MM.1S (cell line): ENCODE measurements at regions not wholly inside any gene's neighbourhood (a gene's known extent, or its start where the extent isn't known, plus 50 kb on each side); places are given as distances from the start of the nearest gene placed in this dataset.

ENCODE experiments used
- DNase-seq: peaks from one replicate; pipeline ENCODE4 v3.0.0-alpha.2; 2015
- H2AFZ ChIP-seq: fragments of 300-600 bp; sonication (generic); 2 replicates; pipeline ENCODE4 v1.6.0; 2016; ENCODE audit warnings: antibody characterized with exemption, low read length
- H3F3A ChIP-seq: fragments of 300-600 bp; sonication (generic); 2 replicates; pipeline ENCODE4 v1.6.1; 2016; ENCODE audit warnings: mild to moderate bottlenecking, antibody characterized with exemption, low read length, moderate library complexity, mixed read lengths; ENCODE audit not compliant: insufficient read depth
- H3K27ac ChIP-seq: fragments of 300-600 bp; sonication (generic); 2 replicates; pipeline ENCODE4 v1.5.1; 2016; ENCODE audit warnings: mild to moderate bottlenecking, low read length
- H3K27me3 ChIP-seq: fragments of 300-600 bp; sonication (generic); replicated peaks from 2 replicates; pipeline ENCODE4 v1.6.0; 2016; ENCODE audit warnings: low read length; ENCODE audit not compliant: insufficient read depth
- H3K36me3 ChIP-seq: fragments of 300-600 bp; sonication (generic); replicated peaks from 2 replicates; pipeline ENCODE4 v1.6.1; 2016; ENCODE audit warnings: mild to moderate bottlenecking, low read length, mixed read lengths; ENCODE audit not compliant: insufficient read depth
- H3K4me1 ChIP-seq: fragments of 300-600 bp; sonication (generic); 2 replicates; pipeline ENCODE4 v1.6.1; 2016; ENCODE audit warnings: low read length, mixed read lengths
- H3K4me2 ChIP-seq: fragments of 300-600 bp; sonication (generic); 2 replicates; pipeline ENCODE4 v1.6.0; 2016; ENCODE audit warnings: low read depth, low read length
- H3K4me3 ChIP-seq: fragments of 300-600 bp; sonication (generic); 2 replicates; pipeline ENCODE4 v1.5.1; 2016; ENCODE audit warnings: low read length, mixed read lengths
- H3K79me2 ChIP-seq: fragments of 300-600 bp; sonication (generic); 2 replicates; pipeline ENCODE4 v1.6.1; 2016; ENCODE audit warnings: mixed run types, low read length, mixed read lengths
- H3K9ac ChIP-seq: fragments of 300-600 bp; sonication (generic); 2 replicates; pipeline ENCODE4 v1.6.1; 2016; ENCODE audit warnings: low read length, mixed read lengths
- H3K9me2 ChIP-seq: fragments of 300-600 bp; sonication (generic); replicated peaks from 2 replicates; pipeline ENCODE4 v1.6.1; 2016; ENCODE audit warnings: mild to moderate bottlenecking, low read length, mixed read lengths; ENCODE audit not compliant: insufficient read depth
- H3K9me3 ChIP-seq: fragments of 300-600 bp; sonication (generic); replicated peaks from 2 replicates; pipeline ENCODE4 v1.6.1; 2016; ENCODE audit warnings: mild to moderate bottlenecking, low read length, mixed read lengths; ENCODE audit not compliant: insufficient read depth
- H4K20me1 ChIP-seq: fragments of 300-600 bp; sonication (generic); 2 replicates; pipeline ENCODE4 v1.6.1; 2016; ENCODE audit warnings: mild to moderate bottlenecking, low read length, moderate library complexity, mixed read lengths; ENCODE audit not compliant: insufficient read depth
- EZH2 ChIP-seq: fragments of 300-600 bp; sonication (generic); optimal IDR thresholded peaks from 2 replicates; pipeline ENCODE3; 2017; ENCODE audit warnings: low read depth, mild to moderate bottlenecking, antibody characterized with exemption, low read length, mixed read lengths
- EZH2phosphoT487 ChIP-seq: fragments of 300-600 bp; sonication (generic); IDR thresholded peaks from 2 replicates; pipeline ENCODE4 v1.6.1; 2018; ENCODE audit warnings: antibody characterized with exemption, low read length
- TF ChIP-seq, protein P1 (sequence below): fragments of 300-600 bp; sonication (generic); IDR thresholded peaks from 2 replicates; pipeline ENCODE4 v1.5.1; 2016; ENCODE audit warnings: antibody characterized with exemption, low read length, mixed read lengths

DNA sequence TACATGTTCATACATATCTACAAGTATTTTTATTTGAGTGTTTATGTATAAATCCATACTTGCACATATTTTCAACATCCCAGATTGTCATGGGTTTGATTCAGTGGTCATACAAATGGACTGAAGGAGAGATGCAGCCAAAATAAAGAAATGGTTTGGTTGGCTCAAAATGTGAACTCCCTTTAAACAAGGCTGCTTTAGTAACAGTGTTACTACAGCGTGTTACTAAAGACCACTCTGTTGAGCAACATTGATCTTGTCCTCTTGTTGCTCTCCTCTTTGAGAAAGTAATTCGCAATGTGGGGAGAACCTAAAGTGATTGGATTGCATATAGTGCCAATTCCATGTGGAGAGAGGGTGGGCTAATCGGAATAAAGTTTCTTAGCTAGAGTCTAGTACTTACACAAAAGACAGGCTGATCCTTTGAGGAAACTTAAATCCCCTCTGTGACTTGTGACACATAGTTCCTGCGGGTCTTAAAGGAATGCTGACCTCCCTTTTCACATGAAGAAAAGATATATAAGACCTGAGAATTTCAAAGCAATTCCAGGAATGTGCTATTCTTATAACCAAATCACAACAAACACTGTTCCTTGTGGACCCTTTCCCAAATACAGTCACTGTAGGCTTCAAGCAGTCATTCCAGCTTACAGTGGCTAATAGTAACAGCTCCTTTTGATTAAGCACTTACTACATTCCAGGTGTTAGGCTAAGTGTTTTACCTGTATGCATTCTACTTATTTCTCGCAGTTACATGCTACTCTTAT lies 144.3 kb downstream of the FZD1 start:
- TF ChIP-seq, protein P1, sequence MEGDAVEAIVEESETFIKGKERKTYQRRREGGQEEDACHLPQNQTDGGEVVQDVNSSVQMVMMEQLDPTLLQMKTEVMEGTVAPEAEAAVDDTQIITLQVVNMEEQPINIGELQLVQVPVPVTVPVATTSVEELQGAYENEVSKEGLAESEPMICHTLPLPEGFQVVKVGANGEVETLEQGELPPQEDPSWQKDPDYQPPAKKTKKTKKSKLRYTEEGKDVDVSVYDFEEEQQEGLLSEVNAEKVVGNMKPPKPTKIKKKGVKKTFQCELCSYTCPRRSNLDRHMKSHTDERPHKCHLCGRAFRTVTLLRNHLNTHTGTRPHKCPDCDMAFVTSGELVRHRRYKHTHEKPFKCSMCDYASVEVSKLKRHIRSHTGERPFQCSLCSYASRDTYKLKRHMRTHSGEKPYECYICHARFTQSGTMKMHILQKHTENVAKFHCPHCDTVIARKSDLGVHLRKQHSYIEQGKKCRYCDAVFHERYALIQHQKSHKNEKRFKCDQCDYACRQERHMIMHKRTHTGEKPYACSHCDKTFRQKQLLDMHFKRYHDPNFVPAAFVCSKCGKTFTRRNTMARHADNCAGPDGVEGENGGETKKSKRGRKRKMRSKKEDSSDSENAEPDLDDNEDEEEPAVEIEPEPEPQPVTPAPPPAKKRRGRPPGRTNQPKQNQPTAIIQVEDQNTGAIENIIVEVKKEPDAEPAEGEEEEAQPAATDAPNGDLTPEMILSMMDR: no peak
- TF ChIP-seq EZH2phosphoT487: no peak
- TF ChIP-seq EZH2: no peak
- H2AFZ ChIP-seq: no peak overlapping the region
- H3K27me3 ChIP-seq: no peaks in the 10 kb centered on the region
- no peaks in the 10 kb centered on the region for H3K79me2 ChIP-seq
- H3K4me3 ChIP-seq: no peak overlapping the region
- H3F3A ChIP-seq: no peaks in the 10 kb centered on the region
- H4K20me1 ChIP-seq: no peaks in the 10 kb centered on the region
- H3K36me3 ChIP-seq: no peaks in the 10 kb centered on the region
- H3K4me1 ChIP-seq: no peaks in the 10 kb centered on the region
- no peaks in the 10 kb centered on the region for H3K9me3 ChIP-seq
- H3K4me2 ChIP-seq: no peak overlapping the region
- no peaks in the 10 kb centered on the region for H3K9me2 ChIP-seq
- no peak overlapping the region for H3K27ac ChIP-seq
- DNase-seq: no peak
- H3K9ac ChIP-seq: no peak overlapping the region

DNA sequence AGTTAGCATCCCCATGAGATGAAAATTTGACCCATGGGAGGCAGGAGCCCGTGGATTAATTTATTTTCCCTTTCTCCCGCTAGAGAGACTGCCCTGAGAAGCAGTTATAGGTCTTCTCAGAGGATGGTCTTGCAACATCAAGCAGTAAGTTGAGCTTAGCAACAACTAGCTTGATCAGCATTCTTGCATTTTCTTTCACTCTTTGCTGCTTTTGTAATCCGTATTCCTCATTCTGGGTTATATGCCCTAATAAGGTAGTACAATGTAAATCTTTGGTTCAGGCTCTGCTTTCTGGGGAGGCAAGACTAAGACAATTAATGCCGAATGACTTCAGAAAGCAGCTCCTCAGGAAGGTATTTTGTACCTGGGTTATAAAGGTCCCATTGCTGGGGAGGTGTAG lies 146.8 kb downstream of the FZD1 start:
- H3K9me3 ChIP-seq: no peaks in the 10 kb centered on the region
- no peak overlapping the region for H3K9ac ChIP-seq
- no peaks in the 10 kb centered on the region for H3K27me3 ChIP-seq
- no peak overlapping the region for H3K27ac ChIP-seq
- no peaks in the 10 kb centered on the region for H3F3A ChIP-seq
- no peak overlapping the region for H2AFZ ChIP-seq
- no peak for DNase-seq
- H3K36me3 ChIP-seq: no peaks in the 10 kb centered on the region
- H3K9me2 ChIP-seq: no peaks in the 10 kb centered on the region
- H4K20me1 ChIP-seq: no peaks in the 10 kb centered on the region
- H3K4me2 ChIP-seq: no peak overlapping the region
- H3K4me1 ChIP-seq: no peaks in the 10 kb centered on the region
- no peak overlapping the region for H3K4me3 ChIP-seq
- H3K79me2 ChIP-seq: no peaks in the 10 kb centered on the region
- TF ChIP-seq, protein P1: no peak
- no peak for TF ChIP-seq EZH2phosphoT487
- TF ChIP-seq EZH2: no peak

DNA sequence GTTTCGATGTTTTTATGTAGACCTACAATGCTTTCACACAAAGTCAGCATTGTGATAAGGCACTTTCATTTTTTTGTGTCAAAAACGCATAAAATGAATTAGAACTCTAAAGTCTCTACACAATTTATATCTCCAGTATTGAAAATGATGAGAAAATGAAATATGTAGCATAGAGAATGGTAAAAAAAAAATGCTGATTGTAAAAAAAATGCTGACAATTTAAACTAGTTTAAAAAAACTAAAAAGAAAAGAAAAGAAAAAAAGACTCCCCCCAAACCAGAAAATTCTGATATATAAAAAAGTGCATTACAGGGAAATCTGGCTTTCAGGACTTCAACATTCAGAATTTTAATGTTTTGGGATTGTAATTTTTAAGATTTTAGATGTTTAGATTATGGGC lies 148.1 kb downstream of the FZD1 start:
- TF ChIP-seq EZH2: no peak
- TF ChIP-seq, protein P1: no peak
- TF ChIP-seq EZH2phosphoT487: no peak
- no peaks in the 10 kb centered on the region for H4K20me1 ChIP-seq
- no peak overlapping the region for H3K4me3 ChIP-seq
- no peaks in the 10 kb centered on the region for H3K9me2 ChIP-seq
- no peak overlapping the region for H3K27ac ChIP-seq
- H2AFZ ChIP-seq: no peak overlapping the region
- no peaks in the 10 kb centered on the region for H3K36me3 ChIP-seq
- no peak overlapping the region for H3K9ac ChIP-seq
- DNase-seq: no peak
- H3K79me2 ChIP-seq: no peaks in the 10 kb centered on the region
- no peaks in the 10 kb centered on the region for H3K27me3 ChIP-seq
- H3K4me2 ChIP-seq: no peak overlapping the region
- H3K9me3 ChIP-seq: no peaks in the 10 kb centered on the region
- H3K4me1 ChIP-seq: no peaks in the 10 kb centered on the region
- H3F3A ChIP-seq: no peaks in the 10 kb centered on the region
